Testis (tissue), 2 donors: ENCODE measurements at regions not wholly inside any gene's neighbourhood (a gene's known extent, or its start where the extent isn't known, plus 50 kb on each side); places are given as distances from the start of the nearest gene placed in this dataset.
A peak's percentile ranks its signal among the peaks of the same experiment; 100 is the strongest.
"Not testable (repeated sequence)": the region's sequence is repeated elsewhere in the genome, so short reads cannot be mapped to it uniquely, and the experiment has no call there.

Source experiments
- POLR2A ChIP-seq: fragments of 450-650 bp; IDR thresholded peaks from one replicate; pipeline ENCODE4 v1.6.1; 2017; ENCODE audit warnings: antibody characterized with exemption, mild to moderate bottlenecking, moderate library complexity
- TF ChIP-seq, protein P1 (sequence below), 3 experiments: fragments of 450-650 bp in 2 of 3; fragments of 200-600 bp in 1 of 3; sonication (generic) in 1 of 3; IDR thresholded peaks; one replicate each; pipeline ENCODE4 v1.5.1; 2016 to 2019; ENCODE audit warnings: antibody characterized with exemption in 3 of 3, mild to moderate bottlenecking in 2 of 3, moderate library complexity in 1 of 3

DNA sequence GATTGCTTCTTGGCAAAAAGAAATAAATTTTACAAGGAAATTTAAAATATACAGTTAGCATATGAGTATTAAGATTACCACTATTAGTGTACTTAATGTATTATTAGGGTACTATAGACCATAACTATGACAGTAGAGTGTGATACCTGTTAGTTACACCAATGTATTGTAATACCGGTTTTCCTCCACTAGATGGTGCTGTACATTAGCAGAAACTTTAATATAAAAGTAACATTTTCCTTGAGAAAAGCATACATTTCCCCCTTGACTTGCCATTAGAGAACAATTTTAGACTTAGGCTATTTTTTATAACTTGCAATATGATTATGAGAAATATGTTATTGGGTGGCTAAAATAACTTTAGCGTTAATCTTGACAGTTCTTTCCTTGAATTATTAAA lies 173.3 kb upstream of the TGIF2LY start:
- TF ChIP-seq, protein P1, sequence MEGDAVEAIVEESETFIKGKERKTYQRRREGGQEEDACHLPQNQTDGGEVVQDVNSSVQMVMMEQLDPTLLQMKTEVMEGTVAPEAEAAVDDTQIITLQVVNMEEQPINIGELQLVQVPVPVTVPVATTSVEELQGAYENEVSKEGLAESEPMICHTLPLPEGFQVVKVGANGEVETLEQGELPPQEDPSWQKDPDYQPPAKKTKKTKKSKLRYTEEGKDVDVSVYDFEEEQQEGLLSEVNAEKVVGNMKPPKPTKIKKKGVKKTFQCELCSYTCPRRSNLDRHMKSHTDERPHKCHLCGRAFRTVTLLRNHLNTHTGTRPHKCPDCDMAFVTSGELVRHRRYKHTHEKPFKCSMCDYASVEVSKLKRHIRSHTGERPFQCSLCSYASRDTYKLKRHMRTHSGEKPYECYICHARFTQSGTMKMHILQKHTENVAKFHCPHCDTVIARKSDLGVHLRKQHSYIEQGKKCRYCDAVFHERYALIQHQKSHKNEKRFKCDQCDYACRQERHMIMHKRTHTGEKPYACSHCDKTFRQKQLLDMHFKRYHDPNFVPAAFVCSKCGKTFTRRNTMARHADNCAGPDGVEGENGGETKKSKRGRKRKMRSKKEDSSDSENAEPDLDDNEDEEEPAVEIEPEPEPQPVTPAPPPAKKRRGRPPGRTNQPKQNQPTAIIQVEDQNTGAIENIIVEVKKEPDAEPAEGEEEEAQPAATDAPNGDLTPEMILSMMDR (IDR thresholded peaks at IDR 0.05) = peak in 2 of 3 experiments; percentile 31 to 63
- not testable (repeated sequence) for TF ChIP-seq POLR2A
